HepG2 (cell line): ENCODE measurements at regions not wholly inside any gene's neighbourhood (a gene's known extent, or its start where the extent isn't known, plus 50 kb on each side); places are given as distances from the start of the nearest gene placed in this dataset.

ENCODE experiments used
- ATAC-seq: fragments of 200-7000 bp; cut with Tn5 transposase; 3 replicates; pipeline ENCODE4 v1.9.1; 2020; ENCODE audit warnings: mild to moderate bottlenecking, moderate library complexity
- BruUV-seq: library from RNA; stranded (reverse); fragments of 400-500 nt; replicated peaks from 2 replicates; lab custom pipeline; 2021; lab: Mats Ljungman, UMichigan
- CTCF ChIA-PET: fragments of 300-600 bp; formaldehyde crosslinking; extraction: SDS; loops from one replicate; lab custom pipeline; 2021; ENCODE audit warnings: low total read pairs, inconsistent platforms, low intra/inter-chr PET ratio; lab: Yijun Ruan, JAX
- POLR2A ChIA-PET: fragments of 350-600 bp; sonication (Branson Sonifier 250); formaldehyde crosslinking; loops from one replicate; lab custom pipeline; 2020; ENCODE audit warnings: antibody characterized with exemption, inconsistent platforms; lab: Yijun Ruan, JAX
- DNase-seq: peaks from one replicate; pipeline ENCODE4 v3.0.0-alpha.2; 2015; ENCODE audit warnings: low spot score
- FAIRE-seq: peaks from 3 replicates; lab custom pipeline; 2011; peaks lifted over from hg19 to GRCh38; lab: Jason Lieb, UNC
- H2AFZ ChIP-seq: one replicate; pipeline ENCODE4 v1.6.1; 2011; ENCODE audit warnings: low read length, inconsistent platforms
- H3K27ac ChIP-seq: fragments of 300-600 bp; 3 replicates; pipeline ENCODE4 v1.8.0; 2011; ENCODE audit warnings: mixed run types, mild to moderate bottlenecking, mixed read lengths, low read length, inconsistent platforms; ENCODE audit not compliant: insufficient read depth; ENCODE audit errors: extremely low read length
- H3K27me3 ChIP-seq, 2 experiments: fragments of 200-600 bp in 1 of 2; 2 replicates in 1 of 2; 3 replicates in 1 of 2; pipeline versions ENCODE4 v1.6.0 to v1.8.0; 2011; ENCODE audit warnings: low read length in 2 of 2, mild to moderate bottlenecking in 2 of 2, moderate library complexity in 2 of 2, inconsistent platforms in 1 of 2; ENCODE audit not compliant: insufficient read depth in 2 of 2, control insufficient read depth in 1 of 2
- H3K36me3 ChIP-seq, 2 experiments: fragments of 200-600 bp in 1 of 2; replicated peaks in 1 of 2; 2 replicates in 1 of 2; 3 replicates in 1 of 2; pipeline versions ENCODE4 v1.5.1 to v1.8.0; 2011; ENCODE audit warnings: low read length in 2 of 2, inconsistent platforms in 1 of 2; ENCODE audit not compliant: insufficient read depth in 2 of 2, control insufficient read depth in 1 of 2
- H3K4me1 ChIP-seq: 2 replicates; pipeline ENCODE4 v1.5.1; 2012; ENCODE audit warnings: low read length, inconsistent platforms; ENCODE audit not compliant: insufficient read depth
- H3K4me2 ChIP-seq: 2 replicates; pipeline ENCODE4 v1.6.0; 2011; ENCODE audit warnings: low read depth, low read length, inconsistent platforms
- H3K4me3 ChIP-seq, 3 experiments: fragments of 200-600 bp in 1 of 3; sonication (generic), shearing (Covaris generic) in 1 of 3; replicated peaks in 1 of 3; 2 replicates each; pipeline ENCODE4 v1.5.1; 2011 to 2016; ENCODE audit warnings: low read length in 3 of 3, inconsistent platforms in 2 of 3, low read depth in 2 of 3, mild to moderate bottlenecking in 2 of 3, control low read depth in 1 of 3, mixed read lengths in 1 of 3; ENCODE audit not compliant: insufficient read depth in 1 of 3
- H3K79me2 ChIP-seq: one replicate; pipeline ENCODE4 v1.6.1; 2011; ENCODE audit warnings: low read length, inconsistent platforms; ENCODE audit not compliant: insufficient read depth
- H3K9ac ChIP-seq: 2 replicates; pipeline ENCODE4 v1.6.0; 2011; ENCODE audit warnings: mild to moderate bottlenecking, low read depth, low read length, inconsistent platforms; ENCODE audit not compliant: insufficient read depth
- H3K9me3 ChIP-seq: 2 replicates; pipeline ENCODE4 v1.5.1; 2012; ENCODE audit warnings: mild to moderate bottlenecking, low read length
- H4K20me1 ChIP-seq: 2 replicates; pipeline ENCODE4 v1.6.0; 2011; ENCODE audit warnings: inconsistent platforms, mild to moderate bottlenecking, low read length, moderate library complexity; ENCODE audit not compliant: insufficient read depth
- CENPT ChIP-seq: sonication (generic); formaldehyde crosslinking; IDR thresholded peaks from 2 replicates; pipeline ENCODE4 v1.8.0; 2022; ENCODE audit warnings: low read depth, mild to moderate bottlenecking, moderate library complexity, missing genetic modification reagents
- HOXA5 ChIP-seq: sonication (generic); formaldehyde crosslinking; IDR thresholded peaks from 2 replicates; pipeline ENCODE4 v1.4.0; 2020; ENCODE audit warnings: missing genetic modification reagents
- JUNB ChIP-seq: sonication (generic); formaldehyde crosslinking; IDR thresholded peaks from 2 replicates; pipeline ENCODE4 v1.8.0; 2022; ENCODE audit warnings: missing genetic modification reagents, mild to moderate bottlenecking, borderline replicate concordance
- KLF13 ChIP-seq: sonication (generic); formaldehyde crosslinking; IDR thresholded peaks from 2 replicates; pipeline ENCODE4 v1.4.0; 2020; ENCODE audit warnings: mild to moderate bottlenecking, missing genetic modification reagents
- MEIS1 ChIP-seq: sonication (generic); formaldehyde crosslinking; IDR thresholded peaks from 2 replicates; pipeline ENCODE4 v1.9.0; 2021; ENCODE audit warnings: mild to moderate bottlenecking, missing genetic modification reagents, moderate library complexity, borderline replicate concordance
- MTERF4 ChIP-seq: sonication (generic); formaldehyde crosslinking; IDR thresholded peaks from 2 replicates; pipeline ENCODE4 v1.8.0; 2023; ENCODE audit warnings: mild to moderate bottlenecking, missing genetic modification reagents
- ZBTB8A ChIP-seq: sonication (generic); formaldehyde crosslinking; IDR thresholded peaks from 2 replicates; pipeline ENCODE4 v1.4.0; 2020; ENCODE audit warnings: mild to moderate bottlenecking, low read depth, missing genetic modification reagents, borderline replicate concordance
- ZNF180 ChIP-seq: sonication (generic); formaldehyde crosslinking; IDR thresholded peaks from 2 replicates; pipeline ENCODE4 v1.4.0; 2020; ENCODE audit warnings: low read depth, missing genetic modification reagents, borderline replicate concordance
- ZNF501 ChIP-seq: sonication (generic); formaldehyde crosslinking; IDR thresholded peaks from 2 replicates; pipeline ENCODE4 v1.5.1; 2020; ENCODE audit warnings: mild to moderate bottlenecking, moderate library complexity, missing genetic modification reagents
- ZNF598 ChIP-seq: sonication (generic); formaldehyde crosslinking; IDR thresholded peaks from 2 replicates; pipeline ENCODE4 v1.5.1; 2020; ENCODE audit warnings: mild to moderate bottlenecking, missing genetic modification reagents, borderline replicate concordance
- ZNF646 ChIP-seq: sonication (generic); formaldehyde crosslinking; IDR thresholded peaks from 2 replicates; pipeline ENCODE4 v1.9.0; 2021; ENCODE audit warnings: mild to moderate bottlenecking, missing genetic modification reagents
- WGBS: methylation state at CpG from one replicate; pipeline ENCODE4 v1.1.6; 2017; ENCODE audit warnings: low lambda C conversion rate; 5-methylcytosine and 5-hydroxymethylcytosine counted together
- in situ Hi-C: cut with HindIII; loops from 2 replicates; pipeline ENCODE4 v1.10.0; 2017; ENCODE audit warnings: low pct_unique_long_range_greater_than_20kb; ENCODE audit not compliant: extremely low pct_ligation_motif_present
- intact Hi-C: fragments of 100-400 bp; cut with micrococcal nuclease; formaldehyde crosslinking; loops from one replicate; pipeline ENCODE4 v1.10.0; 2022; ENCODE audit not compliant: unreplicated experiment
- TF ChIP-seq, protein P1 (sequence below): sonication (generic); formaldehyde crosslinking; IDR thresholded peaks from 2 replicates; pipeline ENCODE4 v1.5.0; 2020; ENCODE audit warnings: mild to moderate bottlenecking, low read depth, missing genetic modification reagents, borderline replicate concordance

- BruUV-seq, result no TSS peak
- ATAC-seq (no peak), FAIRE-seq (no peak), DNase-seq (no peak)
- H3K4me1 ChIP-seq, result no peaks in the 10 kb centered on the region
- ChIA-PET POLR2A (no interaction called here), CTCF (no interaction called here)
- no peaks in the 10 kb centered on the region for H4K20me1 ChIP-seq
- H3K9ac ChIP-seq, result no peak overlapping the region
- H3K4me2 ChIP-seq, result no peak overlapping the region
- H3K79me2 ChIP-seq, result no peaks in the 10 kb centered on the region
- intact Hi-C loops (no loop called here), in situ Hi-C loops (no loop called here)
- H3K27ac ChIP-seq, result no peak overlapping the region
- H3K4me3 ChIP-seq, result no peak overlapping the region
- H3K36me3 ChIP-seq, result no peaks in the 10 kb centered on the region
- TF ChIP-seq HOXA5 (CRISPR knock-in tag), result no peak
- TF ChIP-seq KLF13, result no peak
- TF ChIP-seq ZNF646 (CRISPR knock-in tag), result no peak
- no peak for TF ChIP-seq ZNF598
- no peak for TF ChIP-seq MEIS1 (CRISPR knock-in tag)
- no peak for TF ChIP-seq ZNF180
- no peak for TF ChIP-seq MTERF4 (CRISPR knock-in tag)
- no peak for TF ChIP-seq CENPT
- TF ChIP-seq ZBTB8A (CRISPR knock-in tag), result no peak
- TF ChIP-seq ZNF501 (CRISPR knock-in tag), result no peak
- no peak for TF ChIP-seq JUNB (CRISPR knock-in tag)
- TF ChIP-seq, protein P1, sequence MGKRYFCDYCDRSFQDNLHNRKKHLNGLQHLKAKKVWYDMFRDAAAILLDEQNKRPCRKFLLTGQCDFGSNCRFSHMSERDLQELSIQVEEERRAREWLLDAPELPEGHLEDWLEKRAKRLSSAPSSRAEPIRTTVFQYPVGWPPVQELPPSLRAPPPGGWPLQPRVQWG, result no peak
- H3K9me3 ChIP-seq, result no peaks in the 10 kb centered on the region
- 47% methylated on average over 3 of the region's 3 CpGs for WGBS
- no peaks in the 10 kb centered on the region for H3K27me3 ChIP-seq
- no peak overlapping the region for H2AFZ ChIP-seq
Measured at GRCh38 chr18:22702806-22703205, 230.3 kb upstream of the RBBP8 start.
